ENCODE measurements at regions not wholly inside any gene's neighbourhood (a gene's known extent, or its start where the extent isn't known, plus 50 kb on each side); places are given as distances from the start of the nearest gene placed in this dataset.
"Not testable (repeated sequence)": the region's sequence is repeated elsewhere in the genome, so short reads cannot be mapped to it uniquely, and the experiment has no call there.

GRCh38 chr1:76687307-76688175 is 179.7 kb upstream of the ST6GALNAC5 start:
- peak in 2 of 3 experiments; percentile 59 to 80 for DNase-seq

DNA sequence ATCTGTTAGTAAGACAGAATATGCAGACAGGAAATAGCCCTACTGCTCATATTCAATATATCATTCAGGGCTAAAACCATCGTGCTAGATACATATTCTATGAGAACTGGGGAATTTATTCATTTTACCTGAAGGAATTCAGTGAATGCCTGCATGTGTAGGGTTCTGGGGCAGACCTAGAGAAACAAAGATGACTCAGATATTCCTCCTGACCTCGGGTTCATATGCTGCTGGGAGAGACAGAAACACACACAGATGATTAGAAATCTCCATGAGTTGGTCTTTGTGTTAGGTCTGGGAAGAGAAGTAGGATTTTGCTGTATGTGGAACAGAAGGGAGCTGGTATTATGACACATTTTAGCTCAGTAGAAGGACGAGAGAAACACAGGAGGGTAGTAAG is 176.5 kb upstream of the ST6GALNAC5 start:
- DNase-seq, result no peak

DNA sequence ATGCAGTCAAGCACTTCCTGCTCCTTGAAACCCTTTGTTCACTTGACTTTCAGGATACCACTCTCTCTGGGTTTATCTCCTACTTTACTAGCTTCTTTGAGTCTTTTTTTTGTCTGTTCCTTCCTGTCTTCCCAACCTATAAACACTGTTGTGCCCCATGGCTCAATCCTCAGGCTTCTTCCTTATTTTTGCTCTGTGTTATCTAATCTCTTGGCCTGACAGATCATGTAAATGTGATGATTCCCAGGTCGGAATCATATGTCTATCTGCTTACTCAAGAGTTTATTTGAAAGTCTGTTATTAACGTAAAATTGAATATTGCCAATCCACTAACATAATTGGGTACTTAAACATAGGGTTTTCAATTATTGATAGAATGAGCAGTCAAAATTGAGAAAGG is 171.7 kb upstream of the ST6GALNAC5 start:
- DNase-seq, result no peak

- peak in 1 of 3 experiments; percentile 4 for DNase-seq
These were observed 169.9 kb upstream of the ST6GALNAC5 start for GRCh38 chr1:76697361-76697760.

GRCh38 chr1:76699646-76700045 is 167.6 kb upstream of the ST6GALNAC5 start:
- DNase-seq, result not testable (repeated sequence)

- DNase-seq, result not testable (repeated sequence)
These were observed 167.1 kb upstream of the ST6GALNAC5 start for GRCh38 chr1:76700200-76700599.

DNA sequence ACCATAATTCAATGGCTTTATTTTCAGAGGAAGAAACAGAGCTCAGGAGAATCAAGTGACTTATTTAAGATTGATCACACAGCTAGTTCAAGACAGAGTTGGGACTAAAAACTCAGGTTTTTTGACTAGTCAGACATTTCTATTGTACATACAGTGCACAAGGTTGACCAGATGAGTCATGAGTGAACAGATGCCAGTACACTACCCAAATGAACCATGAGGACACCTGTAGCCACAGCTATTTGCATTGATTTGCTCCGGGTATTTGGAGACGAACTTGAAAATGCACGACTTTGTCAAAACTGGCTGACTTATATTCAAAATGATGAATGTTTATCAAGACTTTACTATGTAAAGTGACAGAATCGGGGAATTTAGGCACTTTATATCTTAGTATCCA is 161.7 kb upstream of the ST6GALNAC5 start:
- DNase-seq, result no peak

DNA sequence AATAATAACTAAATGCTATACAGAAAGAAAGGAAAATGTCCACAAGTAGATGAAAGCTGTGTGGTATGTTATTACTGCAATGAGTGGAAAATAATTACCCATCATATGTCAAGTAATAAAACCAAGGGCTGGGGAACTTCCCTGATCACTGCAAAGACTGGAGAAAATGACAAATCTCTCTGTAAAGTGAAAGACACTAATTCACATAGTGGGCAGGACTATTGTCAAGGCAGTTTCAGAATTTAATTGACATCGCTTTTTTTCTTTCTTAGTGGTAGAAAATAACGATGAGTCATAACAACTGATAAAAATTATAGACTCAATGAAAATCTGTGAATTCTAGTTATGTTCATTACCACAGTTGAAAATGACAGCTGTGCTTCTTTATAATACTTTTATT is 153.7 kb upstream of the ST6GALNAC5 start:
- peak in 2 of 3 experiments; percentile 14 to 70 for DNase-seq

DNA sequence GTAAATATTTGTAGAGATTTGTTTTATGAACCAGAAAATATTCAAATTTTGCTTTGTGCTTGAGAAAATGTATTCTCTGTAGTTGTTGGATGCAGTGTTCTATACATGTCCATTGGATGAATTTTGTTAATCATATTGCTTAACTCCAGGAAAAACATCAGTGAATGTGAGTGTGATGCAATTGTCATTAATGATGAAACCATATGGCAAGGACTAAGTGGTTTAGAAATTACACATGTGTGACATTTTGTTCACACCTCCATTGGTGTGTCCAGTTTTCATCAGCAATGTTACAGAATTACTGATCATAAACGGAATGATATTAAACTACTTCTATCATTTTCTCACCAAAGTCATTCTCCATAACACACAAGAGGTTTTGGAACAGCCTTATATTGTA is 151.8 kb upstream of the ST6GALNAC5 start:
- DNase-seq, result no peak

GRCh38 chr1:76723949-76724348 is 143.3 kb upstream of the ST6GALNAC5 start:
- no peak for DNase-seq

- no peak for DNase-seq
These were observed 142.5 kb upstream of the ST6GALNAC5 start for GRCh38 chr1:76724816-76725215.

DNA sequence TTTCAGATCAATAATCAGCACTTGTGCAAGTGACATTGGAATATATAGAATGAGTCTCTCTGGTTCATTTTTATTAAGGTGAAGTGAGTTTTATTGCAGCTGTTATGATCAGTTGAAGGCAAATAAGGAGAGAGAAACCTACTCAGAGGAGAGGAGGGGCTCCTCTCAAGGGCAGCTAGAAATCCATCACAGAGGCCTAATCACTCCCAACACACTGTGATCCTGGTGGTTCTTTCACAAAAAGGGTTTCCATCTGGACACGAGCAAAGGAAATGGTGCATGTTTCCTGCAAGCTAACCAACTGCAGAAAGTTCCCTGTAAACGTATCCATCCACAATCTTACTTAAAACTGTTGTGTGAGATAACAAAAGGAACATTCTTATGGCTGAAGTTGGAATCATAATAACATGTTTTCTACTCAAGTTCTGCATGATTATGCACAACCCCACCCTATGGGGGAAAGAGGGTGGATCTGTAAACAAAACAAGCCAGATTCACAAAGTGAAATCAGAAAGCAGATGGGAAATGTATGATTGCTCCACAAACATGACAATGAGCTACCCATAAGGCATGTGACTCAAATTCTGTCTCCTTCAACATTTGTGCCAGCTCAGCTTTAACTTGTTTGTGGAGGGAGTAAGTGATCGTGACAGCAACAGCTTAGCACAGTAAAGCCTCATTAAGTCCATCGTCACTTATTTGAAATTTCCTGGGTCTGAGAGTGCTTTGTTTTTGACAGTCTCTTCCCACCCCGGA is 141.2 kb upstream of the ST6GALNAC5 start:
- peak in 1 of 3 experiments; percentile 8 for DNase-seq

- DNase-seq, result no peak
These were observed 139.8 kb upstream of the ST6GALNAC5 start for GRCh38 chr1:76727520-76727919.

- DNase-seq, result no peak
These were observed 138.1 kb upstream of the ST6GALNAC5 start for GRCh38 chr1:76729142-76729541.

- no peak for DNase-seq
These were observed 137.3 kb upstream of the ST6GALNAC5 start for GRCh38 chr1:76730027-76730426.

GRCh38 chr1:76738355-76738754 is 128.9 kb upstream of the ST6GALNAC5 start:
- not testable (repeated sequence) for DNase-seq

GRCh38 chr1:76740956-76741355 is 126.3 kb upstream of the ST6GALNAC5 start:
- peak in 1 of 3 experiments; percentile 5 for DNase-seq

- DNase-seq, result no peak
These were observed 122.3 kb upstream of the ST6GALNAC5 start for GRCh38 chr1:76744989-76745388.

DNA sequence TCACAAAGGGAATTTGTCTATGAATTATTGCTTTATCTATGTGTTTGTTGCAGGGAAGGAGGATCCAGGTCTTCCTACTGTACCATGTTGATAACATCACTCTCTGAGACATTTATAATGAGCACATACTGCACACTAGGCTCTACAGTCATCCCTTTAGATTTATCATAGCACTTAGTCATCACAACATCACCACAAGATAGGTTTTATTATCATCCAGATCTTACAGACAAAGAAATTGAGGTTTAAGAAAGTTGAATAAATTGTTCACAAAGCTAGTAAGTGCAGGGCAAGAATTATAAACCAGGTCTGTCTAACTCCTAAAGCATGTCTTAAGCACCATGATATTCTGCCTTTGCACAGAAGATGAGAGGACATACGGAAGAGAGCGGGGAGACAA is 121.1 kb upstream of the ST6GALNAC5 start:
- no peak for DNase-seq

DNA sequence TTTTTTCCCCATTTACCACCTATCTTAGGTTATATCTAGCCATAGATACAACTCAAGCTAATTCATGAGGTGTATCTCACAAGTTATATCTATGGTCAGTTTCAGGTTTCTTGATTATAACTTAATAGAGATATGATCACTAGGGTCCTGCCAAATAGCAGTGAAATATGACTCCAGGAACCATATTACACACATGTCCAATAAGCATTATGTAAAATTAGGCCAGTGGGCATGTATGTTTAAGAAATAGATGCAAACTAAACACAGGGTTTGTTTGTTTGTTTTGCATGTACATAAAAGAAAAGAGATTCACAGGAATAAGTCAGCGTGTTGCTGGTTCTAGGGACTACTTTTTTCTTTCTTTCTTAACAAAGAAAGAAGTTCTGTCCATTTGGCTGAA is 112.5 kb upstream of the ST6GALNAC5 start:
- no peak for DNase-seq

- no peak for DNase-seq
These were observed 108.0 kb upstream of the ST6GALNAC5 start for GRCh38 chr1:76759171-76759860.

DNA sequence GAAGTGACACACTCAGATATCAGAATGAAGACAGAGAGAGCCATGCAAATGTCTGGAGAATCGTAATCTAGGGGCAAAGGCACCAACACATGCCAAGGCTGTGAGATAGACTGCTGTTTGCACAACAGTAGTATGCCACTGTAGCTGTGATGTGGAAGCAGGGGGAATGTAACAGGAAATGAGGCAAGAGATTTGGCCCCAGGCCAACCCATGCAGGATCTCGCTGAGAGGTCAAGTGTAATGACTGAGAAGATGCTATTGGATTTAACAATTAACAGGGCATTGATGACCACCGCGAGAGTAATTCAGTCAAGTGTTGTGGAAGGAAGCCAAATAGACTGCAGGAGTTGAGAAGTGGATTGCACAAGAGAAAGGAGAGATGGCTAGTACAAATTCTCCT is 107.3 kb upstream of the ST6GALNAC5 start:
- peak; percentile 13 to 95 (median 71) for DNase-seq

GRCh38 chr1:76763738-76764137 is 103.5 kb upstream of the ST6GALNAC5 start:
- no peak for DNase-seq

All from NCI-H1417 (cell line).